A549 (cell line): ENCODE measurements at regions not wholly inside any gene's neighbourhood (a gene's known extent, or its start where the extent isn't known, plus 50 kb on each side); places are given as distances from the start of the nearest gene placed in this dataset.

Experiments
- CTCF ChIP-seq: fragments of >200 bp; sonication (Bioruptor Twin); formaldehyde crosslinking; IDR thresholded peaks from 3 replicates; pipeline ENCODE4 v1.5.1; 2016
- E2F6 ChIP-seq: IDR thresholded peaks from 2 replicates; pipeline ENCODE4 v1.6.1; 2012; ENCODE audit warnings: low read depth, borderline replicate concordance
- EHMT2 ChIP-seq: fragments of 200-600 bp; sonication (generic); IDR thresholded peaks from 2 replicates; pipeline ENCODE4 v1.6.1; 2016; ENCODE audit warnings: antibody characterized with exemption, low read depth, mild to moderate bottlenecking, moderate library complexity
- EP300 ChIP-seq, 2 experiments: fragments of >200 bp; sonication (Bioruptor Twin); formaldehyde crosslinking; IDR thresholded peaks; 2 replicates in 1 of 2; 3 replicates in 1 of 2; pipeline ENCODE4 v1.6.1; 2016 to 2017
- ESRRA ChIP-seq: fragments of 150-350 bp; IDR thresholded peaks from 2 replicates; pipeline ENCODE4 v1.6.1; 2014; ENCODE audit warnings: mild to moderate bottlenecking, low read length, borderline replicate concordance
- HOXB5 ChIP-seq: fragments of 250-450 bp; sonication (Bioruptor Pico); IDR thresholded peaks from 2 replicates; pipeline ENCODE4 v1.5.0; 2020; ENCODE audit warnings: mild to moderate bottlenecking, moderate library complexity
- JUNB ChIP-seq: fragments of >200 bp; sonication (Bioruptor Twin); formaldehyde crosslinking; IDR thresholded peaks from 2 replicates; pipeline ENCODE4 v1.6.1; 2016
- KDM5A ChIP-seq: fragments of 200-600 bp; sonication (generic); IDR thresholded peaks from 2 replicates; pipeline ENCODE4 v1.6.1; 2016; ENCODE audit warnings: antibody characterized with exemption, mild to moderate bottlenecking
- NR3C1 ChIP-seq: fragments of >200 bp; sonication (Bioruptor Twin); formaldehyde crosslinking; IDR thresholded peaks from 3 replicates; pipeline ENCODE4 v1.6.1; 2017
- POLR2A ChIP-seq: IDR thresholded peaks from 2 replicates; pipeline ENCODE4 v1.6.1; 2012; ENCODE audit warnings: mild to moderate bottlenecking, low read length
- RCOR1 ChIP-seq: fragments of 150-350 bp; IDR thresholded peaks from 2 replicates; pipeline ENCODE4 v1.6.1; 2014; ENCODE audit warnings: antibody characterized with exemption, low read length, low read depth
- USF2 ChIP-seq: fragments of 450-650 bp; IDR thresholded peaks from 2 replicates; pipeline ENCODE4 v1.6.1; 2014; ENCODE audit warnings: antibody characterized with exemption

- TF ChIP-seq CTCF (no peak), EHMT2 (no peak), HOXB5 (CRISPR knock-in tag) (no peak), USF2 (no peak), ESRRA (no peak), EP300 (IDR thresholded peaks at IDR 0.05) (no peak), NR3C1 (no peak), RCOR1 (no peak), POLR2A (no peak), E2F6 (no peak), KDM5A (no peak), JUNB (no peak)
Measured at GRCh38 chr7:12965767-12966166, 278.3 kb downstream of the ARL4A start.
